PC-9 (cell line): ENCODE measurements at regions not wholly inside any gene's neighbourhood (a gene's known extent, or its start where the extent isn't known, plus 50 kb on each side); places are given as distances from the start of the nearest gene placed in this dataset.

ENCODE experiments used
- BruUV-seq: library from RNA; stranded (reverse); fragments of 400-500 nt; replicated peaks from 2 replicates; lab custom pipeline; 2021; lab: Mats Ljungman, UMichigan
- CTCF ChIA-PET: fragments of 300-600 bp; sonication (Branson Sonifier 250); formaldehyde crosslinking; loops from one replicate; lab custom pipeline; 2022; ENCODE audit warnings: antibody characterized with exemption; lab: Charles Lee
- POLR2A ChIA-PET: fragments of 300-600 bp; sonication (Branson Sonifier 250); formaldehyde crosslinking; loops from one replicate; lab custom pipeline; 2022; ENCODE audit warnings: antibody characterized with exemption; ENCODE audit not compliant: unreplicated experiment; lab: Charles Lee
- DNase-seq, 2 experiments: peaks; one replicate each; pipeline versions ENCODE4 v3.0.0 to v3.0.0-alpha.2; 2015 to 2022; ENCODE audit warnings: mixed read lengths in 1 of 2
- H2AFZ ChIP-seq: fragments of 200-600 bp; sonication (generic); 2 replicates; pipeline ENCODE4 v1.8.1; 2017; ENCODE audit warnings: antibody characterized with exemption
- H3F3A ChIP-seq: fragments of 200-600 bp; sonication (generic); 2 replicates; pipeline ENCODE4 v1.8.1; 2017; ENCODE audit warnings: antibody characterized with exemption, mild to moderate bottlenecking, low read depth; ENCODE audit not compliant: insufficient read depth
- H3K27ac ChIP-seq: fragments of 200-600 bp; sonication (generic); 2 replicates; pipeline ENCODE4 v1.6.1; 2016; ENCODE audit warnings: mixed run types
- H3K27me3 ChIP-seq: fragments of 200-600 bp; sonication (generic); 2 replicates; pipeline ENCODE4 v1.6.1; 2016; ENCODE audit warnings: low read depth, mixed run types; ENCODE audit not compliant: insufficient read depth
- H3K36me3 ChIP-seq: fragments of 200-600 bp; sonication (generic); 2 replicates; pipeline ENCODE4 v1.6.1; 2016; ENCODE audit warnings: low read depth, mixed run types
- H3K4me1 ChIP-seq: fragments of 200-600 bp; sonication (generic); replicated peaks from 2 replicates; pipeline ENCODE4 v1.6.1; 2016; ENCODE audit warnings: mixed run types; ENCODE audit not compliant: insufficient read depth
- H3K4me2 ChIP-seq: fragments of 200-600 bp; sonication (generic); 2 replicates; pipeline ENCODE4 v1.6.1; 2017; ENCODE audit warnings: mixed run types
- H3K4me3 ChIP-seq: fragments of 200-600 bp; sonication (generic); 2 replicates; pipeline ENCODE4 v1.6.1; 2016; ENCODE audit warnings: mixed run types
- H3K79me2 ChIP-seq: fragments of 200-600 bp; sonication (generic); 2 replicates; pipeline ENCODE4 v1.6.1; 2017; ENCODE audit warnings: low read depth, mixed run types
- H3K9me2 ChIP-seq: fragments of 200-600 bp; sonication (generic); 2 replicates; pipeline ENCODE4 v1.8.1; 2017; ENCODE audit warnings: mild to moderate bottlenecking; ENCODE audit not compliant: insufficient read depth
- H3K9me3 ChIP-seq: fragments of 200-600 bp; sonication (generic); 2 replicates; pipeline ENCODE4 v1.8.1; 2016; ENCODE audit warnings: low read depth; ENCODE audit not compliant: insufficient read depth
- H4K20me1 ChIP-seq: fragments of 200-600 bp; sonication (generic); 2 replicates; pipeline ENCODE4 v1.8.1; 2017; ENCODE audit not compliant: insufficient read depth
- CTCF ChIP-seq: fragments of 200-600 bp; sonication (generic); conservative IDR thresholded peaks from 2 replicates; pipeline ENCODE4 v1.6.1; 2017; ENCODE audit warnings: mixed run types, antibody characterized with exemption, mild to moderate bottlenecking, moderate library complexity
- EZH2 ChIP-seq: fragments of 200-600 bp; sonication (generic); IDR thresholded peaks from 2 replicates; pipeline ENCODE4 v1.8.0; 2017; ENCODE audit warnings: antibody characterized with exemption, low read depth
- intact Hi-C: fragments of 100-400 bp; cut with micrococcal nuclease; formaldehyde crosslinking; loops from one replicate; pipeline ENCODE4 v1.10.0; 2022; ENCODE audit not compliant: unreplicated experiment

GRCh38 chr18:41657189-41657588 lies 297.8 kb upstream of the PIK3C3 start:
- POLR2A ChIA-PET, result no interaction called here
- H3K27ac ChIP-seq, result no peak overlapping the region
- DNase-seq, result no peak
- BruUV-seq, result no TSS peak
- H3K79me2 ChIP-seq, result no peaks in the 10 kb centered on the region
- H2AFZ ChIP-seq, result no peak overlapping the region
- H3F3A ChIP-seq, result no peaks in the 10 kb centered on the region
- CTCF ChIA-PET, result no interaction called here
- H3K9me3 ChIP-seq, result no peaks in the 10 kb centered on the region
- no peaks in the 10 kb centered on the region for H3K4me1 ChIP-seq
- no peaks in the 10 kb centered on the region for H4K20me1 ChIP-seq
- H3K9me2 ChIP-seq, result no peaks in the 10 kb centered on the region
- TF ChIP-seq CTCF, result no peak
- no peak for TF ChIP-seq EZH2
- intact Hi-C loops, result no loop called here
- H3K4me3 ChIP-seq, result no peak overlapping the region
- no peaks in the 10 kb centered on the region for H3K36me3 ChIP-seq
- H3K27me3 ChIP-seq, result no peaks in the 10 kb centered on the region
- no peak overlapping the region for H3K4me2 ChIP-seq

- BruUV-seq, result no TSS peak
- Histone ChIP-seq H3K4me1 (no peaks in the 10 kb centered on the region), H3K27ac (no peak overlapping the region), H3F3A (no peaks in the 10 kb centered on the region), H3K9me3 (no peaks in the 10 kb centered on the region), H4K20me1 (no peaks in the 10 kb centered on the region), H3K9me2 (no peaks in the 10 kb centered on the region), H2AFZ (no peak overlapping the region), H3K4me2 (no peak overlapping the region), H3K79me2 (no peaks in the 10 kb centered on the region), H3K36me3 (no peaks in the 10 kb centered on the region), H3K4me3 (no peak overlapping the region), H3K27me3 (no peaks in the 10 kb centered on the region)
- CTCF ChIA-PET, result no interaction called here
- TF ChIP-seq EZH2, result no peak
- no peak for TF ChIP-seq CTCF
- intact Hi-C loops, result no loop called here
- POLR2A ChIA-PET, result no interaction called here
- no peak for DNase-seq
Observed at GRCh38 chr18:41655074-41655473, 300.0 kb upstream of the PIK3C3 start.

- H3K9me2 ChIP-seq, result no peaks in the 10 kb centered on the region
- BruUV-seq, result no TSS peak
- no peak overlapping the region for H3K4me2 ChIP-seq
- H3K4me1 ChIP-seq, result no peaks in the 10 kb centered on the region
- no peak overlapping the region for H3K4me3 ChIP-seq
- H3K27me3 ChIP-seq, result no peaks in the 10 kb centered on the region
- ChIA-PET CTCF (no interaction called here), POLR2A (no interaction called here)
- no peaks in the 10 kb centered on the region for H3K9me3 ChIP-seq
- H4K20me1 ChIP-seq, result no peaks in the 10 kb centered on the region
- no peak overlapping the region for H3K27ac ChIP-seq
- DNase-seq, result no peak
- no peak overlapping the region for H2AFZ ChIP-seq
- no peaks in the 10 kb centered on the region for H3F3A ChIP-seq
- H3K36me3 ChIP-seq, result no peaks in the 10 kb centered on the region
- intact Hi-C loops, result no loop called here
- TF ChIP-seq EZH2 (no peak), CTCF (no peak)
- no peaks in the 10 kb centered on the region for H3K79me2 ChIP-seq
Observed at GRCh38 chr18:41647914-41648313, 307.1 kb upstream of the PIK3C3 start.
